Tibial nerve (tissue), 4 donors: ENCODE measurements at regions not wholly inside any gene's neighbourhood (a gene's known extent, or its start where the extent isn't known, plus 50 kb on each side); places are given as distances from the start of the nearest gene placed in this dataset.

Experiments used
- CTCF ChIP-seq, 5 experiments: fragments of 200-600 bp in 3 of 5; fragments of 450-650 bp in 2 of 5; sonication (generic) in 3 of 5; IDR thresholded peaks; one replicate each; pipeline ENCODE4 v1.5.1; 2016 to 2019; ENCODE audit warnings: antibody characterized with exemption in 5 of 5, mild to moderate bottlenecking in 3 of 5, moderate library complexity in 2 of 5
- EP300 ChIP-seq, 2 donors: sonication (generic); formaldehyde crosslinking; IDR thresholded peaks; one replicate each; pipeline ENCODE4 v1.6.1; 2017; ENCODE audit warnings: antibody characterized with exemption in 2 of 2, mild to moderate bottlenecking in 1 of 2
- POLR2A ChIP-seq, 2 donors: fragments of 450-650 bp; IDR thresholded peaks; one replicate each; pipeline ENCODE4 v1.6.1; 2017; ENCODE audit warnings: antibody characterized with exemption in 2 of 2, mild to moderate bottlenecking in 2 of 2, moderate library complexity in 2 of 2

- TF ChIP-seq CTCF (IDR thresholded peaks at IDR 0.05) (no peak), POLR2A (IDR thresholded peaks at IDR 0.05) (no peak), EP300 (IDR thresholded peaks at IDR 0.05) (no peak)
Measured at GRCh38 chr7:57210212-57210611, 78.0 kb upstream of the ZNF479 start.
